Endothelial cell of umbilical vein (primary cell): ENCODE measurements at regions not wholly inside any gene's neighbourhood (a gene's known extent, or its start where the extent isn't known, plus 50 kb on each side); places are given as distances from the start of the nearest gene placed in this dataset.
A peak's percentile ranks its signal among the peaks of the same experiment; 100 is the strongest.

Source experiments
- BruUV-seq: library from RNA; stranded (reverse); fragments of 400-500 nt; replicated peaks from 2 replicates; lab custom pipeline; 2021; lab: Mats Ljungman, UMichigan
- CTCF ChIA-PET: fragments of 300-600, 350-600 bp; sonication (Branson Sonifier 250); formaldehyde crosslinking; loops from one replicate; lab custom pipeline; 2021; ENCODE audit warnings: antibody characterized with exemption, inconsistent platforms; lab: Charles Lee
- POLR2A ChIA-PET: fragments of 300-600, 350-600 bp; sonication (Branson Sonifier 250); formaldehyde crosslinking; loops from one replicate; lab custom pipeline; 2021; ENCODE audit warnings: antibody characterized with exemption, inconsistent platforms; lab: Charles Lee
- DNase-seq: peaks from one replicate; pipeline ENCODE4 v3.0.0-alpha.2; 2011; ENCODE audit warnings: low read depth, low spot score
- FAIRE-seq: peaks from 2 replicates; lab custom pipeline; 2011; peaks lifted over from hg19 to GRCh38; lab: Jason Lieb, UNC
- H2AFZ ChIP-seq: 2 replicates; pipeline ENCODE4 v1.6.0; 2012; ENCODE audit warnings: low read depth, low read length, control low read depth, inconsistent platforms
- H3K27ac ChIP-seq: 2 replicates; pipeline ENCODE4 v1.5.1; 2011; ENCODE audit warnings: low read depth, mild to moderate bottlenecking, control low read depth, low read length, moderate library complexity; ENCODE audit not compliant: insufficient read depth
- H3K27me3 ChIP-seq, 2 experiments: 2 replicates each; pipeline versions ENCODE4 v1.6.0 to v1.6.1; 2011; ENCODE audit warnings: low read length in 2 of 2, mixed read lengths in 1 of 2; ENCODE audit not compliant: control insufficient read depth in 2 of 2, insufficient read depth in 2 of 2
- H3K36me3 ChIP-seq, 2 experiments: 2 replicates in 1 of 2; 3 replicates in 1 of 2; pipeline ENCODE4 v1.5.1; 2011; ENCODE audit warnings: low read length in 2 of 2, mild to moderate bottlenecking in 1 of 2, moderate library complexity in 1 of 2; ENCODE audit not compliant: control insufficient read depth in 2 of 2, insufficient read depth in 2 of 2; ENCODE audit errors: extremely low read depth in 1 of 2
- H3K4me1 ChIP-seq: 3 replicates; pipeline ENCODE4 v1.5.1; 2011; ENCODE audit warnings: mild to moderate bottlenecking, low read length; ENCODE audit not compliant: control insufficient read depth, insufficient read depth; ENCODE audit errors: extremely low read depth
- H3K4me2 ChIP-seq: 2 replicates; pipeline ENCODE4 v1.6.1; 2011; ENCODE audit warnings: low read length, control low read depth, mixed read lengths; ENCODE audit not compliant: insufficient read depth
- H3K4me3 ChIP-seq, 3 experiments: fragments of 200-600 bp in 1 of 3; sonication (generic), shearing (Covaris generic) in 1 of 3; replicated peaks in 1 of 3; 2 replicates each; pipeline ENCODE4 v1.5.1; 2011 to 2016; ENCODE audit warnings: control low read depth in 3 of 3, low read length in 3 of 3, mild to moderate bottlenecking in 2 of 3, inconsistent platforms in 1 of 3, low read depth in 1 of 3, moderate library complexity in 1 of 3; ENCODE audit not compliant: insufficient read depth in 1 of 3
- H3K79me2 ChIP-seq: 2 replicates; pipeline ENCODE4 v1.6.0; 2012; ENCODE audit warnings: low read length, inconsistent platforms; ENCODE audit not compliant: control insufficient read depth, insufficient read depth
- H3K9ac ChIP-seq: replicated peaks from 2 replicates; pipeline ENCODE3; 2011; ENCODE audit warnings: low read length, control low read depth; ENCODE audit not compliant: insufficient read depth; ENCODE audit errors: extremely low read depth
- H3K9me1 ChIP-seq: replicated peaks from 3 replicates; pipeline ENCODE4 v1.6.0; 2011; ENCODE audit warnings: mild to moderate bottlenecking, low read length; ENCODE audit not compliant: control insufficient read depth, insufficient read depth; ENCODE audit errors: extremely low read depth
- H3K9me3 ChIP-seq: replicated peaks from 2 replicates; pipeline ENCODE4 v1.5.1; 2012; ENCODE audit warnings: low read length, inconsistent platforms; ENCODE audit not compliant: control insufficient read depth, insufficient read depth
- H4K20me1 ChIP-seq: replicated peaks from 2 replicates; pipeline ENCODE3; 2011; ENCODE audit warnings: mild to moderate bottlenecking, low read length; ENCODE audit not compliant: control insufficient read depth, insufficient read depth; ENCODE audit errors: extremely low read depth
- FOS ChIP-seq: IDR thresholded peaks from 2 replicates; pipeline ENCODE4 v1.6.1; 2011; ENCODE audit warnings: mild to moderate bottlenecking, low read length, moderate library complexity, borderline replicate concordance; ENCODE audit not compliant: insufficient read depth
- GATA2 ChIP-seq: IDR thresholded peaks from 2 replicates; pipeline ENCODE4 v1.7.0; 2011; ENCODE audit warnings: low read depth, mild to moderate bottlenecking, moderate library complexity, mixed read lengths, low read length; ENCODE audit not compliant: insufficient read length, insufficient read depth
- JUN ChIP-seq: IDR thresholded peaks from 2 replicates; pipeline ENCODE4 v1.6.1; 2011; ENCODE audit warnings: borderline replicate concordance, low read depth; ENCODE audit not compliant: insufficient read length, insufficient read depth
- POLR2A ChIP-seq: IDR thresholded peaks from 2 replicates; pipeline ENCODE4 v1.6.1; 2012; ENCODE audit warnings: low read depth, mild to moderate bottlenecking, control low read depth, low read length
- dilution Hi-C: fragments of 300-500 bp; cut with MboI; formaldehyde crosslinking; loops from one replicate; pipeline ENCODE4 v1.15.0; 2019; ENCODE audit warnings: low sequenced_read_pairs; ENCODE audit not compliant: extremely low pct_ligation_motif_present
- intact Hi-C: fragments of 100-400 bp; cut with micrococcal nuclease; formaldehyde crosslinking; loops from one replicate; pipeline ENCODE4 v1.10.0; 2022
- TF ChIP-seq, protein P1 (sequence below): IDR thresholded peaks from 2 replicates; pipeline ENCODE4 v1.6.1; 2011; ENCODE audit not compliant: insufficient read depth, insufficient read length
- TF ChIP-seq, protein P2 (sequence below), 2 donors: IDR thresholded peaks; 1 replicate in 1 of 2; 2 replicates in 1 of 2; pipeline ENCODE4 v1.5.1; 2011; ENCODE audit warnings: low read length in 2 of 2, mild to moderate bottlenecking in 2 of 2, moderate library complexity in 2 of 2, control low read depth in 1 of 2, inconsistent platforms in 1 of 2, low read depth in 1 of 2; ENCODE audit not compliant: insufficient read depth in 1 of 2; ENCODE audit errors: extremely low read depth in 1 of 2

GRCh38 chr18:24987303-24988252 is 364.4 kb downstream of the ZNF521 start:
- Histone ChIP-seq H3K9me1 (no peaks in the 10 kb centered on the region), H4K20me1 (no peaks in the 10 kb centered on the region), H3K79me2 (no peaks in the 10 kb centered on the region), H3K4me2 (peak overlapping the region; percentile 45), H3K36me3 (no peaks in the 10 kb centered on the region), H3K27ac (no peak overlapping the region), H3K4me1 (peaks cover 46% of the 10 kb centered on the region), H3K4me3 (no peak overlapping the region), H2AFZ (peak overlapping the region; percentile 29), H3K9ac (no peak overlapping the region), H3K9me3 (no peaks in the 10 kb centered on the region), H3K27me3 (no peaks in the 10 kb centered on the region)
- FAIRE-seq (peak; percentile 83), DNase-seq (peak; percentile 35)
- ChIA-PET POLR2A (no interaction called here), CTCF (interaction anchor here (2.3 kb wide), 1 partner anchor 13 kb away, joined by 5 read pairs; no protein-coding TSS in a partner anchor)
- TF ChIP-seq, protein P1, sequence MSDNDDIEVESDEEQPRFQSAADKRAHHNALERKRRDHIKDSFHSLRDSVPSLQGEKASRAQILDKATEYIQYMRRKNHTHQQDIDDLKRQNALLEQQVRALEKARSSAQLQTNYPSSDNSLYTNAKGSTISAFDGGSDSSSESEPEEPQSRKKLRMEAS: no peak
- TF ChIP-seq, protein P2, sequence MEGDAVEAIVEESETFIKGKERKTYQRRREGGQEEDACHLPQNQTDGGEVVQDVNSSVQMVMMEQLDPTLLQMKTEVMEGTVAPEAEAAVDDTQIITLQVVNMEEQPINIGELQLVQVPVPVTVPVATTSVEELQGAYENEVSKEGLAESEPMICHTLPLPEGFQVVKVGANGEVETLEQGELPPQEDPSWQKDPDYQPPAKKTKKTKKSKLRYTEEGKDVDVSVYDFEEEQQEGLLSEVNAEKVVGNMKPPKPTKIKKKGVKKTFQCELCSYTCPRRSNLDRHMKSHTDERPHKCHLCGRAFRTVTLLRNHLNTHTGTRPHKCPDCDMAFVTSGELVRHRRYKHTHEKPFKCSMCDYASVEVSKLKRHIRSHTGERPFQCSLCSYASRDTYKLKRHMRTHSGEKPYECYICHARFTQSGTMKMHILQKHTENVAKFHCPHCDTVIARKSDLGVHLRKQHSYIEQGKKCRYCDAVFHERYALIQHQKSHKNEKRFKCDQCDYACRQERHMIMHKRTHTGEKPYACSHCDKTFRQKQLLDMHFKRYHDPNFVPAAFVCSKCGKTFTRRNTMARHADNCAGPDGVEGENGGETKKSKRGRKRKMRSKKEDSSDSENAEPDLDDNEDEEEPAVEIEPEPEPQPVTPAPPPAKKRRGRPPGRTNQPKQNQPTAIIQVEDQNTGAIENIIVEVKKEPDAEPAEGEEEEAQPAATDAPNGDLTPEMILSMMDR (IDR thresholded peaks at IDR 0.05; ENCODE audit: extremely low read depth in 1 of 2, insufficient read depth in 1 of 2, low read depth in 1 of 2, low read length in 2 of 2): no peak
- no peak for TF ChIP-seq FOS
- TF ChIP-seq GATA2: no peak
- TF ChIP-seq POLR2A: no peak
- TF ChIP-seq JUN: no peak
- intact Hi-C loops: loop anchor here (1.0 to 10.0 kb wide), 5 partner anchors 10 to 193 kb away; no protein-coding TSS in a partner anchor
- no TSS peak for BruUV-seq
- dilution Hi-C loops: no loop called here
